ENCODE measurements at regions not wholly inside any gene's neighbourhood (a gene's known extent, or its start where the extent isn't known, plus 50 kb on each side); places are given as distances from the start of the nearest gene placed in this dataset.

DNA sequence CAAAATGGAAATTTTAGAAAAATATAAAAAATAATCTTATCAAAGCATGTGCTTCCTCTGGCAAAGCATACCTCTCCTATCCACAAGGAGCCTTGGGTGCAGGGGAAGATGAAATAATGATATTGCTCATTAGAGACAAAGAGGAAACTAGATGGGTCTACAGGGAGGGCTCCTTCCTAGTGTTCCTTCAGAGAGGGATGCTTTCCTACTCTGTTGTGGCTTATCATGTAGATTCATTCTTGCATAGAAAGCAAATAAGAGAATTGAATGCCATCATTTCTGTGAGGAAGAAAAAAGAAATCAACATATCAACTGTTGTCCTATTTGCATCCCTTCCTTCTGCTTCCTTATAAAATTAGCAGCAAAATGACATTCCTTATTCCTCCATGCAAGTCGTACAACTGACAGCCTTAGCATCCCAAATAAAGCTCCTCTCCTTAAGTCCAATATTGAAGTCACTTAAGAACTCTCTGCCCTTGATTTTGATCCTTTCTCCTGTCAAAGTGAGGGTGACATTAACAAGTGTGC is 543.9 kb upstream of the PLXNA2 start (continued):
- TF ChIP-seq, protein P1, sequence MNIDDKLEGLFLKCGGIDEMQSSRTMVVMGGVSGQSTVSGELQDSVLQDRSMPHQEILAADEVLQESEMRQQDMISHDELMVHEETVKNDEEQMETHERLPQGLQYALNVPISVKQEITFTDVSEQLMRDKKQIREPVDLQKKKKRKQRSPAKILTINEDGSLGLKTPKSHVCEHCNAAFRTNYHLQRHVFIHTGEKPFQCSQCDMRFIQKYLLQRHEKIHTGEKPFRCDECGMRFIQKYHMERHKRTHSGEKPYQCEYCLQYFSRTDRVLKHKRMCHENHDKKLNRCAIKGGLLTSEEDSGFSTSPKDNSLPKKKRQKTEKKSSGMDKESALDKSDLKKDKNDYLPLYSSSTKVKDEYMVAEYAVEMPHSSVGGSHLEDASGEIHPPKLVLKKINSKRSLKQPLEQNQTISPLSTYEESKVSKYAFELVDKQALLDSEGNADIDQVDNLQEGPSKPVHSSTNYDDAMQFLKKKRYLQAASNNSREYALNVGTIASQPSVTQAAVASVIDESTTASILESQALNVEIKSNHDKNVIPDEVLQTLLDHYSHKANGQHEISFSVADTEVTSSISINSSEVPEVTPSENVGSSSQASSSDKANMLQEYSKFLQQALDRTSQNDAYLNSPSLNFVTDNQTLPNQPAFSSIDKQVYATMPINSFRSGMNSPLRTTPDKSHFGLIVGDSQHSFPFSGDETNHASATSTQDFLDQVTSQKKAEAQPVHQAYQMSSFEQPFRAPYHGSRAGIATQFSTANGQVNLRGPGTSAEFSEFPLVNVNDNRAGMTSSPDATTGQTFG (tag by site-specific recombination; IDR thresholded peaks at IDR 0.05; ENCODE audit: borderline replicate concordance): no peak
- TF ChIP-seq, protein P2, sequence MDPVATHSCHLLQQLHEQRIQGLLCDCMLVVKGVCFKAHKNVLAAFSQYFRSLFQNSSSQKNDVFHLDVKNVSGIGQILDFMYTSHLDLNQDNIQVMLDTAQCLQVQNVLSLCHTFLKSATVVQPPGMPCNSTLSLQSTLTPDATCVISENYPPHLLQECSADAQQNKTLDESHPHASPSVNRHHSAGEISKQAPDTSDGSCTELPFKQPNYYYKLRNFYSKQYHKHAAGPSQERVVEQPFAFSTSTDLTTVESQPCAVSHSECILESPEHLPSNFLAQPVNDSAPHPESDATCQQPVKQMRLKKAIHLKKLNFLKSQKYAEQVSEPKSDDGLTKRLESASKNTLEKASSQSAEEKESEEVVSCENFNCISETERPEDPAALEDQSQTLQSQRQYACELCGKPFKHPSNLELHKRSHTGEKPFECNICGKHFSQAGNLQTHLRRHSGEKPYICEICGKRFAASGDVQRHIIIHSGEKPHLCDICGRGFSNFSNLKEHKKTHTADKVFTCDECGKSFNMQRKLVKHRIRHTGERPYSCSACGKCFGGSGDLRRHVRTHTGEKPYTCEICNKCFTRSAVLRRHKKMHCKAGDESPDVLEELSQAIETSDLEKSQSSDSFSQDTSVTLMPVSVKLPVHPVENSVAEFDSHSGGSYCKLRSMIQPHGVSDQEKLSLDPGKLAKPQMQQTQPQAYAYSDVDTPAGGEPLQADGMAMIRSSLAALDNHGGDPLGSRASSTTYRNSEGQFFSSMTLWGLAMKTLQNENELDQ (tag by site-specific recombination; IDR thresholded peaks at IDR 0.05; ENCODE audit: low read depth): no peak
- TF ChIP-seq ZNF157 (tag by site-specific recombination; IDR thresholded peaks at IDR 0.05): no peak

DNA sequence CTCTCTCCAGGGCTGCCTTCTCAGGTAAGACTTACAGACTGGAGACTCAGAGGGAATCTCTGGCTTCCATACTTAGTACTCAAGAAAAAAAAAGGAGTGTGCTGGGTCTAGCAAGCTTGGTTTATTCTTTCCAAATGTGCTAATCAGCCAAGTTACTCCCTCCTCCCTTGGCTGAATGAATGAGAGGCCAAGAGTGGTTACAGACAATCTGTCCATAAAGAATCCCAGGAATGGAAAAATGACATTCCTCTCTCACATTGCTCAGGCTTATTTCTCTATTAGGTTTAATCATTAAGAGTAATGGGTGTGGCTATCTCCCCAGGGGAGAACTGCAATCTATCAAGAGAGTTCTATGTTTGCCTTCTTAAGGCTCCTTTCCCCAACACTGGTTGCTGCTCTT is 547.3 kb upstream of the PLXNA2 start:
- Histone ChIP-seq H3K4me3 (ENCODE audit: low read depth, low read length) (no peak overlapping the region), H3K36me3 (ENCODE audit: control insufficient read depth in 2 of 2, insufficient read depth in 1 of 2, low read length in 2 of 2) (no peaks in the 10 kb centered on the region), H3K9me3 (ENCODE audit: control insufficient read depth, insufficient read depth, low read depth, low read length) (no peaks in the 10 kb centered on the region), H3K27ac (ENCODE audit: extremely low read depth, low read depth, low read length) (no peak overlapping the region), H3K4me1 (ENCODE audit: control insufficient read depth, insufficient read depth, low read length) (no peaks in the 10 kb centered on the region)
- ChIA-PET POLR2A (no interaction called here), CTCF (no interaction called here)
- TF ChIP-seq ZNF792 (tag by site-specific recombination; IDR thresholded peaks at IDR 0.05) (no peak), ZNF529 (tag by site-specific recombination; IDR thresholded peaks at IDR 0.05; ENCODE audit: insufficient replicate concordance) (no peak), ZNF624 (tag by site-specific recombination; IDR thresholded peaks at IDR 0.05) (no peak), ZNF791 (tag by site-specific recombination; IDR thresholded peaks at IDR 0.05) (no peak), ZNF623 (tag by site-specific recombination; IDR thresholded peaks at IDR 0.05) (no peak), GLIS1 (tag by site-specific recombination; IDR thresholded peaks at IDR 0.05) (no peak), ZNF223 (tag by site-specific recombination; IDR thresholded peaks at IDR 0.05) (no peak), KLF10 (tag by site-specific recombination; IDR thresholded peaks at IDR 0.05) (no peak), ZNF707 (tag by site-specific recombination; IDR thresholded peaks at IDR 0.05) (no peak), ZNF621 (tag by site-specific recombination; IDR thresholded peaks at IDR 0.05) (no peak), ZNF354C (tag by site-specific recombination; IDR thresholded peaks at IDR 0.05; ENCODE audit: borderline replicate concordance, low read depth) (no peak)
- TF ChIP-seq, protein P3, sequence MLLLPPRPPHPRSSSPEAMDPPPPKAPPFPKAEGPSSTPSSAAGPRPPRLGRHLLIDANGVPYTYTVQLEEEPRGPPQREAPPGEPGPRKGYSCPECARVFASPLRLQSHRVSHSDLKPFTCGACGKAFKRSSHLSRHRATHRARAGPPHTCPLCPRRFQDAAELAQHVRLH (tag by site-specific recombination; IDR thresholded peaks at IDR 0.05): no peak
- TF ChIP-seq, protein P4, sequence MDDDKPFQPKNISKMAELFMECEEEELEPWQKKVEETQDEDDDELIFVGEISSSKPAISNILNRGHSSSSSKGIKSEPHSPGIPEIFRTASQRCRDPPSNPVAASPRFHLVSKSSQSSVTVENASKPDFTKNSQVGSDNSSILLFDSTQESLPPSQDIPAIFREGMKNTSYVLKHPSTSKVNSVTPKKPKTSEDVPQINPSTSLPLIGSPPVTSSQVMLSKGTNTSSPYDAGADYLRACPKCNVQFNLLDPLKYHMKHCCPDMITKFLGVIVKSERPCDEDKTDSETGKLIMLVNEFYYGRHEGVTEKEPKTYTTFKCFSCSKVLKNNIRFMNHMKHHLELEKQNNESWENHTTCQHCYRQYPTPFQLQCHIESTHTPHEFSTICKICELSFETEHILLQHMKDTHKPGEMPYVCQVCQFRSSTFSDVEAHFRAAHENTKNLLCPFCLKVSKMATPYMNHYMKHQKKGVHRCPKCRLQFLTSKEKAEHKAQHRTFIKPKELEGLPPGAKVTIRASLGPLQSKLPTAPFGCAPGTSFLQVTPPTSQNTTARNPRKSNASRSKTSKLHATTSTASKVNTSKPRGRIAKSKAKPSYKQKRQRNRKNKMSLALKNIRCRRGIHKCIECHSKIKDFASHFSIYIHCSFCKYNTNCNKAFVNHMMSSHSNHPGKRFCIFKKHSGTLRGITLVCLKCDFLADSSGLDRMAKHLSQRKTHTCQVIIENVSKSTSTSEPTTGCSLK (tag by site-specific recombination; IDR thresholded peaks at IDR 0.05): no peak
- TF ChIP-seq, protein P5, sequence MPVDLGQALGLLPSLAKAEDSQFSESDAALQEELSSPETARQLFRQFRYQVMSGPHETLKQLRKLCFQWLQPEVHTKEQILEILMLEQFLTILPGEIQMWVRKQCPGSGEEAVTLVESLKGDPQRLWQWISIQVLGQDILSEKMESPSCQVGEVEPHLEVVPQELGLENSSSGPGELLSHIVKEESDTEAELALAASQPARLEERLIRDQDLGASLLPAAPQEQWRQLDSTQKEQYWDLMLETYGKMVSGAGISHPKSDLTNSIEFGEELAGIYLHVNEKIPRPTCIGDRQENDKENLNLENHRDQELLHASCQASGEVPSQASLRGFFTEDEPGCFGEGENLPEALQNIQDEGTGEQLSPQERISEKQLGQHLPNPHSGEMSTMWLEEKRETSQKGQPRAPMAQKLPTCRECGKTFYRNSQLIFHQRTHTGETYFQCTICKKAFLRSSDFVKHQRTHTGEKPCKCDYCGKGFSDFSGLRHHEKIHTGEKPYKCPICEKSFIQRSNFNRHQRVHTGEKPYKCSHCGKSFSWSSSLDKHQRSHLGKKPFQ (tag by site-specific recombination; IDR thresholded peaks at IDR 0.05): no peak
